H1 (cell line): ENCODE measurements at regions not wholly inside any gene's neighbourhood (a gene's known extent, or its start where the extent isn't known, plus 50 kb on each side); places are given as distances from the start of the nearest gene placed in this dataset.

Experiments
- CHD2 ChIP-seq: IDR thresholded peaks from 2 replicates; pipeline ENCODE4 v1.6.1; 2012; ENCODE audit warnings: low read length, improper control_type of control experiment
- EZH2 ChIP-seq: fragments of 200-600 bp; sonication (generic); IDR thresholded peaks from 2 replicates; pipeline ENCODE4 v1.7.1; 2012; ENCODE audit warnings: low read depth, mild to moderate bottlenecking, moderate library complexity, low read length, inconsistent platforms; ENCODE audit not compliant: severe bottlenecking
- FOSL1 ChIP-seq: IDR thresholded peaks from 2 replicates; pipeline ENCODE4 v1.6.1; 2011; ENCODE audit warnings: mild to moderate bottlenecking, low read depth, low read length, moderate library complexity; ENCODE audit not compliant: insufficient read depth
- POLR2A ChIP-seq, 2 experiments: IDR thresholded peaks; 1 replicate in 1 of 2; 2 replicates in 1 of 2; pipeline ENCODE4 v1.6.1; 2011; ENCODE audit warnings: low read depth in 2 of 2, low read length in 2 of 2, mild to moderate bottlenecking in 2 of 2; ENCODE audit errors: control extremely low read depth in 1 of 2
- RAD21 ChIP-seq, 2 experiments: IDR thresholded peaks in 1 of 2; conservative IDR thresholded peaks in 1 of 2; 2 replicates each; pipeline ENCODE4 v1.6.1; 2011; ENCODE audit warnings: low read depth in 2 of 2, low read length in 2 of 2, improper control_type of control experiment in 1 of 2, inconsistent platforms in 1 of 2, mild to moderate bottlenecking in 1 of 2, moderate library complexity in 1 of 2
- ZNF274 ChIP-seq: IDR thresholded peaks from 2 replicates; pipeline ENCODE4 v1.7.0; 2012; ENCODE audit warnings: low read length, borderline replicate concordance; ENCODE audit errors: extremely low read depth
- TF ChIP-seq, protein P1 (sequence below), 3 experiments: IDR thresholded peaks; 1 replicate in 2 of 3; 2 replicates in 1 of 3; pipeline versions ENCODE4 v1.5.1 to v1.6.1; 2011; ENCODE audit warnings: low read length in 3 of 3, mild to moderate bottlenecking in 3 of 3, inconsistent platforms in 2 of 3, low read depth in 1 of 3, moderate library complexity in 1 of 3; ENCODE audit not compliant: insufficient read depth in 1 of 3; ENCODE audit errors: control extremely low read depth in 1 of 3

DNA sequence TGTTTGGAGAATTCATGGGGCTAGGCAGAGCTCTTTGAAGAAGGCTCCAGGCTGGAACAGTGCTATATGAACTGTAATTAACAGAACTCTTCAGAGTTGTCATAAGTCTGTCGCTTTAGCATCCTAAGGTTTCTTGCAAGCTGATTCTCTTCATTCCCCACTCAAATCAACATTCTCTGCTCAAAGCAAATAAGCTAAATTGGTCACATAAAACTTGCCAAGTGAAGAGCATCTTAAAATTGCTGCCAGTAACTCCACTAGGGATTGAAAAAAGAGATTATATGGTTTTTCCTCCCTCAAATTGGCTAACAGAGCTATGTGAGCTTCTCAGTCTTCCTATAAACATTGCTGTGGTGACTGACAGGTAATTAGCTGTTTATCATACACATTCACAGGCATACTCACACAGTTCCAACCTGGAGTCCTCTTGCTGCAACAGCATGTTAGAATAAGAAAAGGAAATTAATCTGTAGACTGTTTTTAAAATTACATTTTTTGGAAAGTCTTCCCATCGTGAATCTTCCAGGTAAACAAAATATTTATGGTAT, 298.5 kb upstream of the ATP10B start:
- TF ChIP-seq ZNF274 = no peak
- TF ChIP-seq, protein P1, sequence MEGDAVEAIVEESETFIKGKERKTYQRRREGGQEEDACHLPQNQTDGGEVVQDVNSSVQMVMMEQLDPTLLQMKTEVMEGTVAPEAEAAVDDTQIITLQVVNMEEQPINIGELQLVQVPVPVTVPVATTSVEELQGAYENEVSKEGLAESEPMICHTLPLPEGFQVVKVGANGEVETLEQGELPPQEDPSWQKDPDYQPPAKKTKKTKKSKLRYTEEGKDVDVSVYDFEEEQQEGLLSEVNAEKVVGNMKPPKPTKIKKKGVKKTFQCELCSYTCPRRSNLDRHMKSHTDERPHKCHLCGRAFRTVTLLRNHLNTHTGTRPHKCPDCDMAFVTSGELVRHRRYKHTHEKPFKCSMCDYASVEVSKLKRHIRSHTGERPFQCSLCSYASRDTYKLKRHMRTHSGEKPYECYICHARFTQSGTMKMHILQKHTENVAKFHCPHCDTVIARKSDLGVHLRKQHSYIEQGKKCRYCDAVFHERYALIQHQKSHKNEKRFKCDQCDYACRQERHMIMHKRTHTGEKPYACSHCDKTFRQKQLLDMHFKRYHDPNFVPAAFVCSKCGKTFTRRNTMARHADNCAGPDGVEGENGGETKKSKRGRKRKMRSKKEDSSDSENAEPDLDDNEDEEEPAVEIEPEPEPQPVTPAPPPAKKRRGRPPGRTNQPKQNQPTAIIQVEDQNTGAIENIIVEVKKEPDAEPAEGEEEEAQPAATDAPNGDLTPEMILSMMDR (IDR thresholded peaks at IDR 0.05; ENCODE audit: control extremely low read depth in 1 of 3, insufficient read depth in 1 of 3, low read depth in 1 of 3, low read length in 3 of 3) = no peak
- no peak for TF ChIP-seq FOSL1
- TF ChIP-seq EZH2 = no peak
- no peak for TF ChIP-seq POLR2A (IDR thresholded peaks at IDR 0.05; ENCODE audit: control extremely low read depth in 1 of 2, low read depth in 2 of 2, low read length in 2 of 2)
- no peak for TF ChIP-seq CHD2
- TF ChIP-seq RAD21 (IDR thresholded peaks at IDR 0.05 in 1 of 2, conservative IDR thresholded peaks at IDR 0.05 in 1 of 2; ENCODE audit: low read depth in 2 of 2, low read length in 2 of 2) = no peak
